Fibroblast of villous mesenchyme (primary cell): ENCODE measurements at regions not wholly inside any gene's neighbourhood (a gene's known extent, or its start where the extent isn't known, plus 50 kb on each side); places are given as distances from the start of the nearest gene placed in this dataset.

Source experiments
- DNase-seq: peaks from one replicate; pipeline ENCODE4 v3.0.0-alpha.2; 2010; ENCODE audit warnings: low read depth
- H3K4me3 ChIP-seq: 2 replicates; pipeline ENCODE4 v1.5.1; 2011; ENCODE audit warnings: low read depth, mild to moderate bottlenecking, low read length
- CTCF ChIP-seq: IDR thresholded peaks from 2 replicates; pipeline ENCODE4 v1.5.1; 2012; ENCODE audit warnings: low read depth, mild to moderate bottlenecking, low read length; ENCODE audit not compliant: insufficient read depth

- no peak overlapping the region for H3K4me3 ChIP-seq
- no peak for TF ChIP-seq CTCF
- no peak for DNase-seq
These were observed 191.9 kb upstream of the PUM3 start for GRCh38 chr9:3035579-3036332.

GRCh38 chr9:3032898-3033297 is 189.0 kb upstream of the PUM3 start:
- DNase-seq, result no peak
- no peak overlapping the region for H3K4me3 ChIP-seq
- TF ChIP-seq CTCF, result no peak

GRCh38 chr9:3028535-3028934 is 184.6 kb upstream of the PUM3 start:
- no peak for TF ChIP-seq CTCF
- DNase-seq, result no peak
- H3K4me3 ChIP-seq, result no peak overlapping the region

GRCh38 chr9:3027210-3027609 is 183.3 kb upstream of the PUM3 start:
- H3K4me3 ChIP-seq, result no peak overlapping the region
- no peak for TF ChIP-seq CTCF
- DNase-seq, result no peak

- no peak overlapping the region for H3K4me3 ChIP-seq
- no peak for DNase-seq
- no peak for TF ChIP-seq CTCF
These were observed 179.6 kb upstream of the PUM3 start for GRCh38 chr9:3023449-3023848.

- no peak overlapping the region for H3K4me3 ChIP-seq
- TF ChIP-seq CTCF, result no peak
- no peak for DNase-seq
These were observed 174.9 kb upstream of the PUM3 start for GRCh38 chr9:3018691-3019230.

- no peak for TF ChIP-seq CTCF
- no peak for DNase-seq
- no peak overlapping the region for H3K4me3 ChIP-seq
These were observed 174.2 kb upstream of the PUM3 start for GRCh38 chr9:3018071-3018470.
